ENCODE measurements at regions not wholly inside any gene's neighbourhood (a gene's known extent, or its start where the extent isn't known, plus 50 kb on each side); places are given as distances from the start of the nearest gene placed in this dataset.

DNA sequence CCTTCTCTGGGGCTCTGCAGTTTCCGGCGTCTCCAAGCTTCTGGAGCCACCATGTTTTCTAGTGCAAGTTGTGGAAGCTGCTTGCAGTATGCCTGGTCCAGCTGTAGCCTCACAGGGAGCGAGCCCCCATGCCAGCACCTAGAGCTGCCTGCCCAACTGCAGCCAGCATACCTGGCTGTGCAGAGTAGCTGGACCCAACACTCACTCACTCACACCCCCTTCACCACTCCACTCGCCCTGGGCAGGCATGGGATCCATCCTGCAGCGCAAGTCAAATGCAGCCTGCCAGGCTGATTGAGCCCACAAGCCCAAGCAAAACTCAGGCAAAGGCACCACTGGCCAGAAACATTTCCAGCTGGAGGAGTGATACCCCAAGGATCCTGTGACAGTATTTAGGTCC lies 797.3 kb downstream of the SLC16A7 start:
- TF ChIP-seq, protein P1, sequence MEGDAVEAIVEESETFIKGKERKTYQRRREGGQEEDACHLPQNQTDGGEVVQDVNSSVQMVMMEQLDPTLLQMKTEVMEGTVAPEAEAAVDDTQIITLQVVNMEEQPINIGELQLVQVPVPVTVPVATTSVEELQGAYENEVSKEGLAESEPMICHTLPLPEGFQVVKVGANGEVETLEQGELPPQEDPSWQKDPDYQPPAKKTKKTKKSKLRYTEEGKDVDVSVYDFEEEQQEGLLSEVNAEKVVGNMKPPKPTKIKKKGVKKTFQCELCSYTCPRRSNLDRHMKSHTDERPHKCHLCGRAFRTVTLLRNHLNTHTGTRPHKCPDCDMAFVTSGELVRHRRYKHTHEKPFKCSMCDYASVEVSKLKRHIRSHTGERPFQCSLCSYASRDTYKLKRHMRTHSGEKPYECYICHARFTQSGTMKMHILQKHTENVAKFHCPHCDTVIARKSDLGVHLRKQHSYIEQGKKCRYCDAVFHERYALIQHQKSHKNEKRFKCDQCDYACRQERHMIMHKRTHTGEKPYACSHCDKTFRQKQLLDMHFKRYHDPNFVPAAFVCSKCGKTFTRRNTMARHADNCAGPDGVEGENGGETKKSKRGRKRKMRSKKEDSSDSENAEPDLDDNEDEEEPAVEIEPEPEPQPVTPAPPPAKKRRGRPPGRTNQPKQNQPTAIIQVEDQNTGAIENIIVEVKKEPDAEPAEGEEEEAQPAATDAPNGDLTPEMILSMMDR (conservative IDR thresholded peaks at IDR 0.05; ENCODE audit: low read length): no peak
- TF ChIP-seq EZH2phosphoT487 (IDR thresholded peaks at IDR 0.05; ENCODE audit: borderline replicate concordance, low read depth, low read length): no peak

Measured in OCI-LY7 (cell line).